ENCODE measurements at regions not wholly inside any gene's neighbourhood (a gene's known extent, or its start where the extent isn't known, plus 50 kb on each side); places are given as distances from the start of the nearest gene placed in this dataset.
A peak's percentile ranks its signal among the peaks of the same experiment; 100 is the strongest.

- Histone ChIP-seq H3K9me2 (ENCODE audit: insufficient read depth) (no peaks in the 10 kb centered on the region; the same call in 1 of the 2 replicates), H3K4me1 (replicated peaks; ENCODE audit: insufficient read depth) (no peaks in the 10 kb centered on the region), H3K27ac (no peak overlapping the region), H3F3A (ENCODE audit: insufficient read depth, low read depth) (no peaks in the 10 kb centered on the region), H3K4me3 (no peak overlapping the region), H3K36me3 (ENCODE audit: low read depth) (no peaks in the 10 kb centered on the region), H3K4me2 (no peak overlapping the region), H4K20me1 (ENCODE audit: insufficient read depth) (no peaks in the 10 kb centered on the region), H3K79me2 (ENCODE audit: low read depth) (no peaks in the 10 kb centered on the region), H3K27me3 (ENCODE audit: insufficient read depth, low read depth) (no peaks in the 10 kb centered on the region), H2AFZ (no peak overlapping the region), H3K9me3 (ENCODE audit: insufficient read depth, low read depth) (no peaks in the 10 kb centered on the region)
- ChIA-PET CTCF (no interaction called here), POLR2A (ENCODE audit: unreplicated experiment) (no interaction called here)
- intact Hi-C loops (cut with micrococcal nuclease; ENCODE audit: unreplicated experiment): no loop called here
- BruUV-seq (replicated peaks): no TSS peak
- no peak for DNase-seq
- TF ChIP-seq CTCF (conservative IDR thresholded peaks at IDR 0.05) (no peak), EZH2 (IDR thresholded peaks at IDR 0.05; ENCODE audit: low read depth) (no peak)
Observed at GRCh38 chr1:72936151-72936740, 653.9 kb upstream of the NEGR1 start.

- Histone ChIP-seq H3K4me1 (replicated peaks; ENCODE audit: insufficient read depth) (no peaks in the 10 kb centered on the region), H3F3A (ENCODE audit: insufficient read depth, low read depth) (no peaks in the 10 kb centered on the region), H2AFZ (0 out of 2 replicates have a peak overlapping the region, but pooled peaks have one; percentile 24), H3K4me2 (no peak overlapping the region), H3K9me3 (ENCODE audit: insufficient read depth, low read depth) (no peaks in the 10 kb centered on the region), H3K27me3 (ENCODE audit: insufficient read depth, low read depth) (no peaks in the 10 kb centered on the region), H3K27ac (no peak overlapping the region), H3K4me3 (no peak overlapping the region), H4K20me1 (ENCODE audit: insufficient read depth) (no peaks in the 10 kb centered on the region), H3K9me2 (ENCODE audit: insufficient read depth) (no peaks in the 10 kb centered on the region), H3K79me2 (ENCODE audit: low read depth) (no peaks in the 10 kb centered on the region), H3K36me3 (ENCODE audit: low read depth) (no peaks in the 10 kb centered on the region)
- ChIA-PET CTCF (no interaction called here), POLR2A (ENCODE audit: unreplicated experiment) (no interaction called here)
- DNase-seq: no peak
- BruUV-seq (replicated peaks): no TSS peak
- TF ChIP-seq EZH2 (IDR thresholded peaks at IDR 0.05; ENCODE audit: low read depth): no peak
- intact Hi-C loops (cut with micrococcal nuclease; ENCODE audit: unreplicated experiment): no loop called here
Observed at GRCh38 chr1:72932025-72932424, 649.7 kb upstream of the NEGR1 start.

DNA sequence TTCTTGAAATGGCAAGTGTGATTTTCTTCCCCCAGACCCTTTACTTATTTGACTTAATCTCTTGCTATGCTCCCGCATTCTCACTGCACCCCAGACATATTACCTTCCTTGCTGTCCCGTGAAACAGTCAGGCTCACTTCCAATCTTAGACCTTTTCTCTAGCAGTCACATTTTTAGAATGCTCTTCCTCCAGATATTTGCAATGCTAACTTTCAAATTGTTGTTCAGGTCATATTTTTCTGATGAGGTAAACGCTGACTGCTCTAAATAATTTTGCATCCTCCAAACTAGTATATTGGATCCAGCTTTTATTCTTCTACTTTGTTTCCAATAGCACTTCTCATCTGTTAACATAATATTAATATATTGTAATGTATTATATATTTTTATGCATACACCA is 648.2 kb upstream of the NEGR1 start:
- no peaks in the 10 kb centered on the region for H3K4me1 ChIP-seq (replicated peaks; ENCODE audit: insufficient read depth)
- no peaks in the 10 kb centered on the region for H3K9me3 ChIP-seq (ENCODE audit: insufficient read depth, low read depth)
- TF ChIP-seq EZH2 (IDR thresholded peaks at IDR 0.05; ENCODE audit: low read depth) (no peak), CTCF (conservative IDR thresholded peaks at IDR 0.05) (no peak)
- intact Hi-C loops (cut with micrococcal nuclease; ENCODE audit: unreplicated experiment): no loop called here
- no peak overlapping the region for H3K27ac ChIP-seq
- DNase-seq: no peak
- ChIA-PET POLR2A (ENCODE audit: unreplicated experiment) (no interaction called here), CTCF (no interaction called here)
- no TSS peak for BruUV-seq (replicated peaks)
- H3K27me3 ChIP-seq (ENCODE audit: insufficient read depth, low read depth): no peaks in the 10 kb centered on the region
- no peaks in the 10 kb centered on the region for H3F3A ChIP-seq (ENCODE audit: insufficient read depth, low read depth)
- H3K9me2 ChIP-seq (ENCODE audit: insufficient read depth): 0 out of 2 replicates have a peak, but pooled peaks cover 4% of the 10 kb centered on the region
- no peak overlapping the region for H3K4me3 ChIP-seq
- H3K4me2 ChIP-seq: no peak overlapping the region
- no peak overlapping the region for H2AFZ ChIP-seq
- H3K79me2 ChIP-seq (ENCODE audit: low read depth): no peaks in the 10 kb centered on the region
- no peaks in the 10 kb centered on the region for H4K20me1 ChIP-seq (ENCODE audit: insufficient read depth)
- H3K36me3 ChIP-seq (ENCODE audit: low read depth): no peaks in the 10 kb centered on the region

- BruUV-seq (replicated peaks): no TSS peak
- no peak overlapping the region for H3K4me3 ChIP-seq
- H3K9me2 ChIP-seq (ENCODE audit: insufficient read depth): no peaks in the 10 kb centered on the region; the same call in none of the 2 replicates
- no peak for TF ChIP-seq CTCF (conservative IDR thresholded peaks at IDR 0.05)
- TF ChIP-seq EZH2 (IDR thresholded peaks at IDR 0.05; ENCODE audit: low read depth): no peak
- intact Hi-C loops (cut with micrococcal nuclease; ENCODE audit: unreplicated experiment): no loop called here
- H2AFZ ChIP-seq: no peak overlapping the region
- no peaks in the 10 kb centered on the region for H3K27me3 ChIP-seq (ENCODE audit: insufficient read depth, low read depth)
- no peaks in the 10 kb centered on the region for H3K36me3 ChIP-seq (ENCODE audit: low read depth)
- DNase-seq: no peak
- no peak overlapping the region for H3K4me2 ChIP-seq
- H3K79me2 ChIP-seq (ENCODE audit: low read depth): no peaks in the 10 kb centered on the region
- CTCF ChIA-PET: no interaction called here
- H3F3A ChIP-seq (ENCODE audit: insufficient read depth, low read depth): no peaks in the 10 kb centered on the region
- H3K9me3 ChIP-seq (ENCODE audit: insufficient read depth, low read depth): no peaks in the 10 kb centered on the region
- H3K27ac ChIP-seq: no peak overlapping the region
- H3K4me1 ChIP-seq (replicated peaks; ENCODE audit: insufficient read depth): no peaks in the 10 kb centered on the region
- no peaks in the 10 kb centered on the region for H4K20me1 ChIP-seq (ENCODE audit: insufficient read depth)
- POLR2A ChIA-PET (ENCODE audit: unreplicated experiment): no interaction called here
Observed at GRCh38 chr1:72918940-72919339, 636.6 kb upstream of the NEGR1 start.

All from PC-9 (cell line).